Amniotic epithelial cell (primary cell): ENCODE measurements at regions not wholly inside any gene's neighbourhood (a gene's known extent, or its start where the extent isn't known, plus 50 kb on each side); places are given as distances from the start of the nearest gene placed in this dataset.

Experiments used
- DNase-seq: peaks from one replicate; pipeline ENCODE4 v3.0.0-alpha.2; 2010; ENCODE audit warnings: low read depth

- DNase-seq, result no peak
These were observed 64.9 kb upstream of the PITRM1 start for GRCh38 chr10:3237530-3237929.

- no peak for DNase-seq
These were observed 64.2 kb upstream of the PITRM1 start for GRCh38 chr10:3236644-3237404.

GRCh38 chr10:3235996-3236510, 63.5 kb upstream of the PITRM1 start:
- peak; percentile 59 for DNase-seq

DNA sequence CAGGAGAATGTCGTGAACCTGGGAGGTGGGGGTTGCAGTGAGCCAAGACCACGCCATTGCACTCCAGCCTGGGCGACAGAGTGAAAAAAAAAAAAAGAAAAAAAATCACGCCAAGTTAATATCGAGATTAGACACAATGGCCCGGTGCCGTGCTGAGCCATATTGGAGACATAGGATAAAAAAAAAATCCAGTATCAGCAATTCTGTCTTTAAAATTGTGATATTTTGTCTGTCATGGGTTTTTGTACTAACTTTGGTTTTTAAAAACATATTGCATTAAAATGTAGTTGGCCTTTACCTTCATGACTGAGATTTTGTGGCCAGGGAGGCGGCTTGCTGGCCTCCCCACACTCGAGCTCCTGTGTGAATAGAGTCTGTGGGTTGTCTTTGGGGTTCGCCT, 62.8 kb upstream of the PITRM1 start:
- no peak for DNase-seq

- DNase-seq, result no peak
These were observed 61.0 kb upstream of the PITRM1 start for GRCh38 chr10:3233486-3233990.

DNA sequence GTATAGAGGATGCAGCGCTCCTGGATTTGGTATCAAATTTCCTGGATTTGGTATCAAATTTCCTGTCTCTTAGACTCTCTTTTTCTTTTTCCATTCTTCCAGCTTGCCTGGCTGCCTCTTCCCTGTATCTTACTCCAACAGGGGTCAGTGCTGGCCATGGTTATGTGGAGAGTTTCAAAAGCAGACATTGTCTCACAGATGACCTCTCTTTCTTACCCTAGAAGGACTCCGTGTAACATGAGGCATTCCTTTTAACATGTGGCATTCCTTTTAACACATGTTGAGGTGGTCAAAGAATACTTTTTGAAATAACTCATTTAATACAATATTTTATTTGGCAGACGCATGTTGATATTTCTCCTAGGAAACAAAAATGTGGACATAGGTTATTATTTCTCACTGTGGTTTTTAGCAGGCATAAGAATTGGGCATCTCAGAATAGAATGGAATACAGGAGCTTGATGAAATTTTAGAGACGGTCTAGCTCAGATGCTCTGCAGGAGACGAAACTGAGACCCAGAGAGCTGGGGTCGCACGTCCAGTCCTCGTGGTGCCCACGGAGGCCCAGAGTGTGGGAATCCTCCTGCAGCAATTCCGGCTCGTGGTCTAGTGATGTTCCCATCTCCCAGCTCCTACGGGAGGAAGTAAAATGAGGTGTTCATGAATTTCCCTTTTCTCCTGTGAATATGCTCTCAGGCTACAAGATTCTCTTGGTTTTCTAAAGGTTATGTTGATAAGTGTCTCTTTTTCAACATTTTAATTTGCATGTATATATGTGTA, 59.6 kb upstream of the PITRM1 start:
- DNase-seq, result no peak

DNA sequence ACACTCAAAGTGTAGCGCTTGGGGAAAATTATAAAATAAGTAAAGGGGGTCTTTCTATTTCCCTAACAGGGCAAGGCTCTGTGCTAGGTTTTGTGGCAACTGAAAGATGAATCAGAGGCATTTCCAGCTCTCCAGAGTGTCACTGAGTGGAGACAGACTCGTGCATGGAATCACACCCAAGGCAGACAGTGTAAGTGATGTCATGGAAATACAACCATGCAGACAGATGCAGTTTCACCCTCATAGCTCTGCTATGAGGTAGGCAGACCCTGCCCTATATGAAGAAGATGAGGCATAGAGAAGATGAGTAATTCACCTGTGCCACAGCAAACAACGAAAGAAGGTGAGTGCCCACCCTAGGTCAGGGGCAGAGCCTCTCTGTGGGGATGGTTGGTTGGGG, 57.2 kb upstream of the PITRM1 start:
- DNase-seq, result no peak

- no peak for DNase-seq
These were observed 56.0 kb upstream of the PITRM1 start for GRCh38 chr10:3228629-3228945.

GRCh38 chr10:3226960-3227744, 54.6 kb upstream of the PITRM1 start:
- peak; percentile 71 for DNase-seq

- peak; percentile 93 for DNase-seq
These were observed 53.0 kb upstream of the PITRM1 start for GRCh38 chr10:3225561-3225960.

GRCh38 chr10:3224241-3224640, 51.7 kb upstream of the PITRM1 start:
- no peak for DNase-seq

DNA sequence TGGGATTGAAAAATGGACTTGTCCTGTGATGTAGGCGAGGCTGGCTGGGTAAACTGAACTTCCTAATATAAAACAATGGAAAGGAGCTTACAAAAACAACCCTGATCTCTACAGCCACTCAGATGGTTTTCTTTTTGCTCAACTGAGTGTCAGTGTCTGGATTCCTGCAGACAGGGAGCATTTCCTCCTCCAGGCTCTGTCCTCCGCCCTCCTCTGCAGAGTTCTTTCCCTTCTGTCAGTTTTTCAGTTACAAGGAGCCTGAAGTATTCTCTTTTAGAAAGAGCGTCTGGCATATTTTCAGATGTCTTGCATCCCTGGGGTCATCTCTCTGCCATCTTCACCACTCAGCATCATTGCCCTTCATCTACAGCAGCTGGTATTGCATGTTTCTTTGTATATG, 50.0 kb upstream of the PITRM1 start:
- DNase-seq, result no peak
